Epithelial cell of esophagus (primary cell): ENCODE measurements at regions not wholly inside any gene's neighbourhood (a gene's known extent, or its start where the extent isn't known, plus 50 kb on each side); places are given as distances from the start of the nearest gene placed in this dataset.

Experiments
- DNase-seq: peaks from one replicate; pipeline ENCODE4 v3.0.0; 2010; ENCODE audit warnings: low read depth
- H3K4me3 ChIP-seq: 2 replicates; pipeline ENCODE4 v1.5.1; 2011; ENCODE audit warnings: mild to moderate bottlenecking, low read length, control low read depth
- CTCF ChIP-seq: IDR thresholded peaks from 2 replicates; pipeline ENCODE4 v1.5.1; 2011; ENCODE audit warnings: low read depth, mild to moderate bottlenecking, low read length, control low read depth, inconsistent platforms; ENCODE audit not compliant: insufficient read depth; ENCODE audit errors: missing control alignments

GRCh38 chr12:115155665-115156645 is 472.0 kb upstream of the TBX3 start:
- no peak for TF ChIP-seq CTCF

GRCh38 chr12:115149685-115150378 is 465.9 kb upstream of the TBX3 start:
- peak; percentile 83 for DNase-seq
- H3K4me3 ChIP-seq, result no peak overlapping the region
- no peak for TF ChIP-seq CTCF

More at GRCh38 chr12:115155665-115156645, 472.0 kb upstream of the TBX3 start:
- no peak overlapping the region for H3K4me3 ChIP-seq
- DNase-seq, result peak; percentile 95

GRCh38 chr12:115149279-115149678 is 465.3 kb upstream of the TBX3 start:
- no peak for DNase-seq
- TF ChIP-seq CTCF, result no peak
- no peak overlapping the region for H3K4me3 ChIP-seq

GRCh38 chr12:115147916-115148315 is 463.9 kb upstream of the TBX3 start:
- H3K4me3 ChIP-seq, result no peak overlapping the region

GRCh38 chr12:115146453-115146852 is 462.5 kb upstream of the TBX3 start:
- peak; percentile 61 for DNase-seq
- no peak overlapping the region for H3K4me3 ChIP-seq
- TF ChIP-seq CTCF, result no peak

More at GRCh38 chr12:115147916-115148315, 463.9 kb upstream of the TBX3 start:
- DNase-seq, result no peak
- TF ChIP-seq CTCF, result no peak

GRCh38 chr12:115144425-115144824 is 460.4 kb upstream of the TBX3 start:
- H3K4me3 ChIP-seq, result no peak overlapping the region
- TF ChIP-seq CTCF, result no peak
- peak; percentile 24 for DNase-seq
